ENCODE measurements at regions not wholly inside any gene's neighbourhood (a gene's known extent, or its start where the extent isn't known, plus 50 kb on each side); places are given as distances from the start of the nearest gene placed in this dataset.

DNA sequence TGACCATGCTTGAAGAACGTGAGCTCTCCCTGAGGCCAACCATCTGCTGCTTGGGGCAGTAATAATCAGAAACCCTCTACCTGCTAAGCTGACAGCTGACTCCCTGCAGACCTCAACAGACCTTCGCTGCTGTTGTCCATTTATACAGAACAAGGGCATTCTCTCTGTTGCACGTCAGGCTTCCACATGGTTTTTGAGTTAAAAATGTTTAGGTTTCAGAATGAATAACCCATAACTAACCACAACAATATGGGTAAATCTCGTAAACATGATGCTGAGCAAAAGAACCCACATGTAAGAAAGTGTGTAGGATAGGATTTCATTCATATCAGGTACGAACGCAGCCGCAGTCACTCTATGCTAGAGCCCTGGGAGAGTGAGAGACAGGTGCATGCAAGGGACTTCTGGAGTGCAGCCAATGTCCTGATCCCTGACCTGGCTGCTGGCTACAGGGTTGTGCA, 348.5 kb downstream of the MED10 start:
- no peak overlapping the region for H3K9ac ChIP-seq (ENCODE audit: control insufficient read depth, extremely low read depth, insufficient read depth, low read length)
- FAIRE-seq, result no peak
- dilution Hi-C loops (cut with MboI; ENCODE audit: extremely low pct_ligation_motif_present, low sequenced_read_pairs), result no loop called here

DNA sequence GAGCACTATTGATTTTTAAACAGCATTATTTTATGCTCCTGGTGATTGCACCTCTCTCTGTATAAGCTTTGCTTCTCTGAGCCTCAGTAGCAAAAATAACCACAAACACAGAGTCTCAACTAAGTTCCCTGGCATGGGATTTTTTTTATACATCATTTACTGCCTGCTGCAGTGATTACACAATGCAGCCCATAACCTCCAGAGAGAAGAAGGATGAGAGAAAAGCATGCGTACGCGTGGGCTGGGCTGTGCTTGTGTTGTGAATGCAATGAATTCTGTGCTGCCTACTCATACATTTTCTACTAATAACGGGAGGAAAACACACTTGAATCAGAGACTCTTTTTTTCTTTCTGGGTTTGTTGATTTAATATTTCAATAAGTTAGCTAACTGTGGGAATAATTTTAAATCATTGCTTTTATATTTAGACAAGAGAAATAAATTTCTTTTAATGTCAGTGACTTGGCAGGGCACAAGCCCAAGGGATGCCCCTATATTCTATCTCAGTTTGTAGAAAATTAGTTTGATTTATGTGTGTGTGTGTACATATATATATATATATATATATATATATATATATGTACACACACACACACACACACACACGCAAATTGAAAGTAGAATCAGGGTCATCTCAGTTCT, 351.5 kb downstream of the MED10 start:
- FAIRE-seq, result no peak
- H3K79me2 ChIP-seq (ENCODE audit: control insufficient read depth, insufficient read depth, low read length), result no peaks in the 10 kb centered on the region
- dilution Hi-C loops (cut with MboI; ENCODE audit: extremely low pct_ligation_motif_present, low sequenced_read_pairs), result no loop called here

More for the DNA sequence above, 348.5 kb downstream of the MED10 start:
- Histone ChIP-seq H3K27ac (ENCODE audit: control insufficient read depth, insufficient read depth, low read length) (no peak overlapping the region), H3K27me3 (ENCODE audit: control insufficient read depth, extremely low read depth, insufficient read depth, low read length) (no peaks in the 10 kb centered on the region), H2AFZ (ENCODE audit: control insufficient read depth, low read length) (no peak overlapping the region), H3K9me1 (ENCODE audit: control insufficient read depth, extremely low read depth, insufficient read depth, low read length) (no peaks in the 10 kb centered on the region), H3K4me3 (ENCODE audit: control insufficient read depth in 2 of 3, extremely low read depth in 1 of 3, insufficient read depth in 2 of 3, low read depth in 1 of 3, low read length in 3 of 3) (no peak overlapping the region), H3K36me3 (ENCODE audit: control insufficient read depth in 2 of 2, extremely low read depth in 1 of 2, insufficient read depth in 2 of 2, low read length in 2 of 2) (no peaks in the 10 kb centered on the region), H3K79me2 (ENCODE audit: control insufficient read depth, insufficient read depth, low read length) (no peaks in the 10 kb centered on the region), H4K20me1 (ENCODE audit: control insufficient read depth, extremely low read depth, insufficient read depth, low read length) (no peaks in the 10 kb centered on the region), H3K4me2 (ENCODE audit: control insufficient read depth, extremely low read depth, insufficient read depth, low read depth, low read length) (no peak overlapping the region), H3K9me3 (ENCODE audit: control insufficient read depth, low read depth, low read length) (no peaks in the 10 kb centered on the region), H3K4me1 (ENCODE audit: control insufficient read depth, extremely low read depth, insufficient read depth, low read length) (no peaks in the 10 kb centered on the region)
- no peak for TF ChIP-seq EZH2 (IDR thresholded peaks at IDR 0.05; ENCODE audit: low read length)
- TF ChIP-seq, protein P1, sequence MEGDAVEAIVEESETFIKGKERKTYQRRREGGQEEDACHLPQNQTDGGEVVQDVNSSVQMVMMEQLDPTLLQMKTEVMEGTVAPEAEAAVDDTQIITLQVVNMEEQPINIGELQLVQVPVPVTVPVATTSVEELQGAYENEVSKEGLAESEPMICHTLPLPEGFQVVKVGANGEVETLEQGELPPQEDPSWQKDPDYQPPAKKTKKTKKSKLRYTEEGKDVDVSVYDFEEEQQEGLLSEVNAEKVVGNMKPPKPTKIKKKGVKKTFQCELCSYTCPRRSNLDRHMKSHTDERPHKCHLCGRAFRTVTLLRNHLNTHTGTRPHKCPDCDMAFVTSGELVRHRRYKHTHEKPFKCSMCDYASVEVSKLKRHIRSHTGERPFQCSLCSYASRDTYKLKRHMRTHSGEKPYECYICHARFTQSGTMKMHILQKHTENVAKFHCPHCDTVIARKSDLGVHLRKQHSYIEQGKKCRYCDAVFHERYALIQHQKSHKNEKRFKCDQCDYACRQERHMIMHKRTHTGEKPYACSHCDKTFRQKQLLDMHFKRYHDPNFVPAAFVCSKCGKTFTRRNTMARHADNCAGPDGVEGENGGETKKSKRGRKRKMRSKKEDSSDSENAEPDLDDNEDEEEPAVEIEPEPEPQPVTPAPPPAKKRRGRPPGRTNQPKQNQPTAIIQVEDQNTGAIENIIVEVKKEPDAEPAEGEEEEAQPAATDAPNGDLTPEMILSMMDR (optimal IDR thresholded peaks at IDR 0.05 in 1 of 3, IDR thresholded peaks at IDR 0.05 in 1 of 3, conservative IDR thresholded peaks at IDR 0.05 in 1 of 3; ENCODE audit: extremely low read depth in 1 of 3, insufficient read depth in 2 of 3, low read length in 3 of 3), result no peak
- no peak for DNase-seq (ENCODE audit: low read depth, low spot score)

More for the DNA sequence above, 351.5 kb downstream of the MED10 start:
- no peak for DNase-seq (ENCODE audit: low read depth, low spot score)
- Histone ChIP-seq H4K20me1 (ENCODE audit: control insufficient read depth, extremely low read depth, insufficient read depth, low read length) (no peaks in the 10 kb centered on the region), H3K36me3 (ENCODE audit: control insufficient read depth in 2 of 2, extremely low read depth in 1 of 2, insufficient read depth in 2 of 2, low read length in 2 of 2) (no peaks in the 10 kb centered on the region), H3K27ac (ENCODE audit: control insufficient read depth, insufficient read depth, low read length) (no peak overlapping the region), H3K27me3 (ENCODE audit: control insufficient read depth, extremely low read depth, insufficient read depth, low read length) (no peaks in the 10 kb centered on the region), H3K9ac (ENCODE audit: control insufficient read depth, extremely low read depth, insufficient read depth, low read length) (no peak overlapping the region), H3K9me1 (ENCODE audit: control insufficient read depth, extremely low read depth, insufficient read depth, low read length) (no peaks in the 10 kb centered on the region), H3K4me3 (ENCODE audit: control insufficient read depth in 2 of 3, extremely low read depth in 1 of 3, insufficient read depth in 2 of 3, low read depth in 1 of 3, low read length in 3 of 3) (no peak overlapping the region), H3K4me2 (ENCODE audit: control insufficient read depth, extremely low read depth, insufficient read depth, low read depth, low read length) (no peak overlapping the region), H3K4me1 (ENCODE audit: control insufficient read depth, extremely low read depth, insufficient read depth, low read length) (no peaks in the 10 kb centered on the region), H3K9me3 (ENCODE audit: control insufficient read depth, low read depth, low read length) (no peaks in the 10 kb centered on the region), H2AFZ (ENCODE audit: control insufficient read depth, low read length) (no peak overlapping the region)
- TF ChIP-seq, protein P1 (optimal IDR thresholded peaks at IDR 0.05 in 1 of 3, IDR thresholded peaks at IDR 0.05 in 1 of 3, conservative IDR thresholded peaks at IDR 0.05 in 1 of 3; ENCODE audit: extremely low read depth in 1 of 3, insufficient read depth in 2 of 3, low read length in 3 of 3), result no peak
- no peak for TF ChIP-seq EZH2 (IDR thresholded peaks at IDR 0.05; ENCODE audit: low read length)

Measured in keratinocyte (primary cell).